CD4-positive, alpha-beta memory T cell (primary cell): ENCODE measurements at regions not wholly inside any gene's neighbourhood (a gene's known extent, or its start where the extent isn't known, plus 50 kb on each side); places are given as distances from the start of the nearest gene placed in this dataset.
"Not testable (repeated sequence)": the region's sequence is repeated elsewhere in the genome, so short reads cannot be mapped to it uniquely, and the experiment has no call there.

Experiments used
- CTCF ChIA-PET: fragments of 350-600 bp; sonication (Branson Sonifier 250); formaldehyde crosslinking; loops from one replicate; lab custom pipeline; 2021; ENCODE audit warnings: inconsistent platforms; ENCODE audit not compliant: partially characterized antibody; lab: Charles Lee
- POLR2A ChIA-PET: fragments of 350-600 bp; sonication (Branson Sonifier 250); formaldehyde crosslinking; loops from one replicate; lab custom pipeline; 2021; ENCODE audit not compliant: partially characterized antibody; lab: Charles Lee
- DNase-seq, 5 donors: peaks; one replicate each; pipeline versions ENCODE4 v3.0.0 to v3.0.0-alpha.2; 2020 to 2022; ENCODE audit warnings: mixed read lengths in 1 of 5
- H3K27ac ChIP-seq: one replicate; pipeline ENCODE4 v1.7.0; 2013; ENCODE audit warnings: low read depth, low read length
- H3K27me3 ChIP-seq: 2 replicates; pipeline ENCODE4 v1.7.0; 2013; ENCODE audit warnings: mild to moderate bottlenecking, low read length, moderate library complexity; ENCODE audit not compliant: insufficient read depth
- H3K36me3 ChIP-seq: 2 replicates; pipeline ENCODE4 v1.7.0; 2013; ENCODE audit warnings: mild to moderate bottlenecking, low read length, moderate library complexity; ENCODE audit not compliant: insufficient read depth
- H3K4me1 ChIP-seq: 2 replicates; pipeline ENCODE4 v1.7.0; 2013; ENCODE audit warnings: mild to moderate bottlenecking, low read length, moderate library complexity; ENCODE audit not compliant: insufficient read depth
- H3K4me3 ChIP-seq, 2 donors: one replicate each; pipeline ENCODE4 v1.7.0; 2013; ENCODE audit warnings: low read length in 2 of 2, mild to moderate bottlenecking in 1 of 2
- H3K9me3 ChIP-seq, 2 donors: one replicate each; pipeline ENCODE4 v1.7.0; 2013; ENCODE audit warnings: low read length in 2 of 2, control low read depth in 1 of 2; ENCODE audit not compliant: control insufficient read depth in 1 of 2
- H3K27ac Mint-ChIP-seq, 7 donors: one replicate each; pipeline ENCODE4 v1.8.0; 2020 to 2021; ENCODE audit warnings: mixed read lengths in 7 of 7, mild to moderate bottlenecking in 6 of 7, inconsistent platforms in 3 of 7, moderate library complexity in 3 of 7
- H3K27me3 Mint-ChIP-seq, 2 donors: one replicate each; pipeline ENCODE4 v1.8.0; 2020 to 2021; ENCODE audit warnings: mixed read lengths in 2 of 2
- H3K36me3 Mint-ChIP-seq, 2 donors: one replicate each; pipeline ENCODE4 v1.8.0; 2020 to 2021; ENCODE audit warnings: mixed read lengths in 2 of 2, inconsistent platforms in 1 of 2, mild to moderate bottlenecking in 1 of 2
- H3K4me1 Mint-ChIP-seq, 4 donors: one replicate each; pipeline ENCODE4 v1.8.0; 2020 to 2021; ENCODE audit warnings: mixed read lengths in 4 of 4, mild to moderate bottlenecking in 1 of 4
- H3K4me3 Mint-ChIP-seq, 8 donors: one replicate each; pipeline ENCODE4 v1.8.0; 2020 to 2021; ENCODE audit warnings: mixed read lengths in 8 of 8, mild to moderate bottlenecking in 7 of 8, moderate library complexity in 6 of 8, inconsistent platforms in 3 of 8
- H3K9me3 Mint-ChIP-seq, 8 donors: one replicate each; pipeline ENCODE4 v1.8.0; 2020 to 2021; ENCODE audit warnings: mixed read lengths in 8 of 8, mild to moderate bottlenecking in 5 of 8, inconsistent platforms in 3 of 8, moderate library complexity in 1 of 8
- intact Hi-C: fragments of 100-400 bp; cut with micrococcal nuclease; formaldehyde crosslinking; loops from one replicate; pipeline ENCODE4 v1.15.1; 2023

DNA sequence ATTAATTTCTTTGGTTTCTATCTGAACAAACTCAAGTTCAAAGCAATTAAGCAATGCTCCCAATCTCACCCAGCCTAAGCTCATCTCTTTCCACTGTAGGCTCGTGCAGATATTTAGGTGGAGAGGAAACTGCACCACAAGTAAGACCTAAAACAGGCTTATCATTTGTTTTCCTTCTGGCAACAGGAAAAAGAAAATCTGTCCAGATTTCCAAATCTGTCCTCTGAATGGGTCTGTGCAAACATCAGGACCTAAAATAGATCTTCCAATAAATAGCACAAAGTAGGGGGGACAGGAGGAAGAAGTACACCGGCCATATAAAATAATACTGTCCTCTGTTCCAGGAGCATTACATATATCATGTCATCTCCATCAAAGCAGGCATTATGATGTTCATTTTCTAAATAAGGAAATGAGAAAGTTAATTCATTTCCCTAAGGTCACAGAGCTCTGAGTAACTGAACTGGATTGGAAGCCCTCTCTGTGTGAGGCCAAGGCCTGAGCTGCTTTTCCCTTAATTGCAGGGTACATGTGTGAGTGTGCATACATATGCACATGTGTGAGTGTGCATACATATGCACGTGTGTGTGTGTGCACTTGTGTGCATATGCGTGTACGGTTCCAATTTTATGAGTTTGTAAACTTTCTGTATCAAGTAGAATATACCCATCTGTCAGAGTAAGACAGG, 92.8 kb upstream of the PARD3 start:
- Histone ChIP-seq H3K4me3 (no peak overlapping the region), H3K27ac (no peak overlapping the region), H3K9me3 (no peaks in the 10 kb centered on the region), H3K4me1 (no peaks in the 10 kb centered on the region), H3K36me3 (no peaks in the 10 kb centered on the region), H3K27me3 (no peaks in the 10 kb centered on the region)
- H3K4me3 Mint-ChIP-seq, result peak overlapping the region in 1 of 8 donors; percentile 16
- DNase-seq, result no peak
- H3K27ac Mint-ChIP-seq, result peak overlapping the region in 1 of 7 donors; percentile 4
- POLR2A ChIA-PET, result no interaction called here
- CTCF ChIA-PET, result no interaction called here
- no peaks in the 10 kb centered on the region for H3K9me3 Mint-ChIP-seq
- intact Hi-C loops, result no loop called here
- no peaks in the 10 kb centered on the region for H3K36me3 Mint-ChIP-seq
- no peaks in the 10 kb centered on the region for H3K4me1 Mint-ChIP-seq
- peaks cover 0 to 3% of the 10 kb centered on the region in 2 donors for H3K27me3 Mint-ChIP-seq

DNA sequence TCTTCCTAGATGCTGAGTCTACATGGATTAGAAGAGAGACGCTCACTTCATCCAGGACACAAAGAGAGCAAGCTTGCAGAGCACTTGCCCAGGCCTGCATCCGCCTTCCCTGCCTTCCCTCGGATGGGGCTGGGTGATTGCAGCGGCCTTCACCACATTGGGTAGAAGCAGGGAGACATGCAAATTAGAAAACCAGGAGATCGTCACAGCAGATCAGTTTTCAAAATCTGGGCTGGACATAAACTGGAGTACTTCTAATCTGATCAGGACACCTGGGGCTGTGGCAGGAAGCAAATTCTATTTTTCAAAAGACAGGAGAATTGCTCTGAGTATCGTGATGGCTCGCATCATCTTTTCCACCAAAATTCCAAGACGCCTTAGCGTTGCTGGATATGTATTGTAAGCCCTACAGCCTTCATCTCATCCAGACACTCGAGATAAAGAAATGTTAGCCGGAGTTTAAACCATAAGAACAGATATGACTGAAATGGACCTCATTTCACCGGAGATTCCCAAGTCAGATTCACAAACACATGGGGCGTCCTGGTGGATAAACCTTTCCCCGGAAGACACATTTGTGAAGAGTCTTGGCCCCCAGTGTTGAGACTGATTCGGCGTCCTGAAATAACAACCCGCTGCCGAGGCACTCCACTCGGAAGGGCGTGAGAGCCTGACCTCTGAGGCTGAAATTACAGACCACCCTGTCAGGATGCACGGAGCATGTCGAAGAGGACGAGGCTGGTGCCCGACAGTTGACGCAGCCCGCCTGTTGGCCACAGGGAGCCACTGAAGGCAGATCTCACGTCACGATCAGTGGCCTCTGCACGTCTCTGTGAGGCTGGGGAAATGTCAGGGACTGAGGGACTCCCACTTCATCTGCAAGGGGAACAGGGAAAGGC, 91.2 kb upstream of the PARD3 start:
- Histone ChIP-seq H3K27me3 (no peaks in the 10 kb centered on the region), H3K4me3 (no peak overlapping the region), H3K36me3 (no peaks in the 10 kb centered on the region), H3K4me1 (no peaks in the 10 kb centered on the region), H3K9me3 (no peaks in the 10 kb centered on the region), H3K27ac (no peak overlapping the region)
- H3K4me3 Mint-ChIP-seq, result no peak overlapping the region
- ChIA-PET CTCF (no interaction called here), POLR2A (no interaction called here)
- H3K27ac Mint-ChIP-seq, result no peak overlapping the region
- H3K4me1 Mint-ChIP-seq, result no peaks in the 10 kb centered on the region
- H3K27me3 Mint-ChIP-seq, result no peaks in the 10 kb centered on the region
- no peak for DNase-seq
- intact Hi-C loops, result no loop called here
- no peaks in the 10 kb centered on the region for H3K9me3 Mint-ChIP-seq
- H3K36me3 Mint-ChIP-seq, result no peaks in the 10 kb centered on the region

DNA sequence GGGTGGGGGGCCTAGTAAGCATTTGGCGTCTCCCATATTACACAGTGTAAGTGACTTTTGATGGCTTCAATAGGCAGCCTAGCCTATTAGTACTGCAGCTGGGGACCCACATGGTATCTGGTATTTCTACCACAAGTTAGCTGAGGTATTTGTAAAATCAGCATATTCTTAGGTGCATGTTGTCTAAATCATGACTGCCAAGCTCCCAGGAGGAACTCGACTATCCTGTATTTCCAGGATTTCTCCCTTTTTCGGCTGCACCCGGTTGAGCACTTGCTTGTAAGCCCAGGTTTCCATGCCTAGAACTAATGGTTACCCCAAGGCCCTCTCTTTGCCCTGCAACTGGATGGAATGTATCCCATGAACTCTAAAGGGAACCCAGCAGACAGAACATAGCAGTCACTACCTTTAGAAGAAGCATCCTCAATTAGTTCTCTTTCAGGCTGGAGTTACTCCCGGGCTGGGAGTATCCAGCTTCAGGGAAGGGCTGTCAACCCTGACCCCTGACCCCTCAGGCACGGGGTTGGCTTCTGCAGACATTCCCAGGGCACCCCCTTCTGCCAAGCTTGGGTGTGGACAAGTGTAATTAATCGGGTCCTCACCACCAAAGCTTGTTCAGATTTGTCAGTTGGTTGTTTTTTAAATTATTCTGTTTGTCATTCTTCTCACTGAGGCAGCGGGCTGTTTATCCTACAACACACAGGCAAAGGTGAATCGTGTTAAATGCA, 90.3 kb upstream of the PARD3 start:
- no peaks in the 10 kb centered on the region for H3K27me3 Mint-ChIP-seq
- H3K27ac Mint-ChIP-seq, result no peak overlapping the region
- POLR2A ChIA-PET, result no interaction called here
- no peak overlapping the region for H3K4me3 Mint-ChIP-seq
- CTCF ChIA-PET, result no interaction called here
- no peak overlapping the region for H3K27ac ChIP-seq
- intact Hi-C loops, result no loop called here
- H3K4me1 Mint-ChIP-seq, result no peaks in the 10 kb centered on the region
- no peaks in the 10 kb centered on the region for H3K36me3 Mint-ChIP-seq
- no peak overlapping the region for H3K4me3 ChIP-seq
- no peaks in the 10 kb centered on the region for H3K27me3 ChIP-seq
- no peaks in the 10 kb centered on the region for H3K9me3 Mint-ChIP-seq
- no peaks in the 10 kb centered on the region for H3K9me3 ChIP-seq
- no peaks in the 10 kb centered on the region for H3K4me1 ChIP-seq
- DNase-seq, result no peak
- H3K36me3 ChIP-seq, result no peaks in the 10 kb centered on the region

DNA sequence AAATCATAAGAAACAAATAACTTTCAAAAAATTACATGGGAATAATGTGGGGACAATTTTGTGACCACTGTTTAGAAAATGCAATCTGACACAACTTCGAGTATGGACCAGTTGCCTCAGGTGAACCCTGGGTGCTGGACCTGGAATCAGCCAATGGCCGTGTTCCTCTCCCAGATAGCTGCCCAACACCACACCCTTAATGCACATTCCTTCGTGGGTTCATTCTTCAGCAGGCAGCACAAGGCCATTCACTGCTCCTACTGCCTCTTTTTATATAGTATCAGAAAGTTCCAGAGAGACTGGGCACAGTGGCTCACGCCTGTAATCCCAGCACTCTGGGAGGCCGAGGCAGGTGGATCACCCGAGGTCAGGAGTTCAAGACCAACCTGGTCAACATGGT, 89.1 kb upstream of the PARD3 start:
- peaks cover 3% of the 10 kb centered on the region in 2 donors for H3K27me3 Mint-ChIP-seq
- no peaks in the 10 kb centered on the region for H3K36me3 ChIP-seq
- no peaks in the 10 kb centered on the region for H3K9me3 ChIP-seq
- H3K27ac Mint-ChIP-seq, result no peak overlapping the region
- H3K9me3 Mint-ChIP-seq, result peaks cover 0 to 3% (median 0%) of the 10 kb centered on the region in 8 donors
- POLR2A ChIA-PET, result no interaction called here
- H3K4me3 ChIP-seq, result no peak overlapping the region
- no peaks in the 10 kb centered on the region for H3K4me1 ChIP-seq
- no peak overlapping the region for H3K4me3 Mint-ChIP-seq
- no peaks in the 10 kb centered on the region for H3K27me3 ChIP-seq
- DNase-seq, result no peak
- H3K36me3 Mint-ChIP-seq, result no peaks in the 10 kb centered on the region
- CTCF ChIA-PET, result no interaction called here
- intact Hi-C loops, result no loop called here
- H3K27ac ChIP-seq, result no peak overlapping the region
- H3K4me1 Mint-ChIP-seq, result no peaks in the 10 kb centered on the region

DNA sequence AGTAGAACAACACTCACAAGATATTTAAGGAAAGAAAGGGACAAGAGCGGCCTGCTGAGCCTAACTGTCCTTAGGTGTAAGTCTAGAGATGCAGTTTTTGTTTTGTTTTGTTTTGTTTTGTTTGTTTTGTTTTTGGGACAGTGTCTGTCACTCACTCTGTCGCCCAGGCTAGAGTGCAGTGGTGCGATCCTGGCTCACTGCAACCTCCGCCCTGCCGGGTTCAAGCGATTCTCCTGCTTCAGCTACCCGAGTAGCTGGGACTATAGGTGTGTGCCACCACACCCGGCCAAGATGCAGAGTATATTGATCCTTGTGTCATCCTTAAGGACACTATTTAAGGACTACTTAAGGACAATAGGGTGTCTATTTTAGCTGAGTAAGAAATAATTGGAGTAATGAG, 84.1 kb upstream of the PARD3 start:
- no peaks in the 10 kb centered on the region for H3K9me3 ChIP-seq
- ChIA-PET POLR2A (no interaction called here), CTCF (no interaction called here)
- DNase-seq, result no peak
- intact Hi-C loops, result no loop called here
- no peaks in the 10 kb centered on the region for H3K4me1 ChIP-seq
- Mint-ChIP-seq H3K36me3 (no peaks in the 10 kb centered on the region), H3K4me1 (no peaks in the 10 kb centered on the region), H3K4me3 (no peak overlapping the region), H3K9me3 (peaks cover 0 to 3% (median 0%) of the 10 kb centered on the region in 8 donors), H3K27me3 (peaks cover 5 to 8% of the 10 kb centered on the region in 2 donors), H3K27ac (no peak overlapping the region)
- no peaks in the 10 kb centered on the region for H3K36me3 ChIP-seq
- H3K27ac ChIP-seq, result no peak overlapping the region
- H3K27me3 ChIP-seq, result no peaks in the 10 kb centered on the region
- no peak overlapping the region for H3K4me3 ChIP-seq

DNA sequence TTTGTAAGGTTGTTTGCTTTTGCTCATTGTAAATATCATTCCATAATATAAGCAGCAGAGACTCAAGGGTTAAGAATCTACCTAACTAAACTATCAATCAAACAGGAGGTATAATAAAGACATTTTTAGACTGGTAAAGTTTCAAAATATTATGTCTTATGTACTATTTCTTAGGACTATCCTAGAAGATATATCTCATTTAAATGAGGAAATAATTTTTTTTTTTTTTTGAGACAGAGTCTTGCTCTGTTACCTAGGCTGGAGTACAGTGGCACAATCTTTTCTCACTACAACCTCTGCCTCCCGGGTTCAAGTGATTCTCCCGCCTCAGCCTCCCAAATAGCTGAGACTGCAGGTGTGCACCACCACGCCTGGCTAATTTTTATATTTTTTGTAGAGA, 80.9 kb upstream of the PARD3 start:
- H3K4me3 Mint-ChIP-seq, result no peak overlapping the region
- no peaks in the 10 kb centered on the region for H3K4me1 ChIP-seq
- no peak for DNase-seq
- POLR2A ChIA-PET, result no interaction called here
- no peaks in the 10 kb centered on the region for H3K9me3 ChIP-seq
- intact Hi-C loops, result no loop called here
- peaks cover 0 to 3% (median 0%) of the 10 kb centered on the region in 8 donors for H3K9me3 Mint-ChIP-seq
- peaks cover 5 to 8% of the 10 kb centered on the region in 2 donors for H3K27me3 Mint-ChIP-seq
- CTCF ChIA-PET, result no interaction called here
- no peak overlapping the region for H3K27ac ChIP-seq
- H3K27me3 ChIP-seq, result no peaks in the 10 kb centered on the region
- no peak overlapping the region for H3K27ac Mint-ChIP-seq
- no peaks in the 10 kb centered on the region for H3K36me3 Mint-ChIP-seq
- H3K4me3 ChIP-seq, result no peak overlapping the region
- H3K36me3 ChIP-seq, result no peaks in the 10 kb centered on the region
- H3K4me1 Mint-ChIP-seq, result peaks cover 0 to 1% (median 0%) of the 10 kb centered on the region in 4 donors

DNA sequence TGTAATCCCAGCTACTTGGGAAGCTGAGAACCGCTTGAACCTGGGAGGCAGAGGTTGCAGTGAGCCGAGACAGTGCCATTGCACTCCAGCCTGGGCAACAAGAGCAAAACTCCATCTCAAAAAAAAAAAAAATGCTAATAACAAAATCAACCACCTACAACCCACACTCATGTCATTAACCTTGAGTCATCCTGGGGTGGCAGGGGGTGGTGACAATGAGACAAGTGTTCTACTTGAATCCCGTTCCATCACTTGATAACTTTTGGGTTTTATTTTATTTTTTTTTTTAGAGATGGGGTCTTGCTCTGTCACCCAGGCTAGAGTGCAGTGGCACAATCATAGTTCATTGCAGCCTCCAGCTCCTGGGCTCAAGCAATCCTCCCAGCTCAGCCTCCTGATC, 80.0 kb upstream of the PARD3 start:
- H3K27me3 Mint-ChIP-seq, H3K9me3 Mint-ChIP-seq, H3K36me3 ChIP-seq, H3K4me1 ChIP-seq, H3K27ac Mint-ChIP-seq, H3K27ac ChIP-seq, POLR2A ChIA-PET, H3K4me1 Mint-ChIP-seq, intact Hi-C loops, H3K4me3 Mint-ChIP-seq, DNase-seq, H3K27me3 ChIP-seq, H3K9me3 ChIP-seq, CTCF ChIA-PET, H3K4me3 ChIP-seq, H3K36me3 Mint-ChIP-seq: not testable (repeated sequence)
